ENCODE measurements at regions not wholly inside any gene's neighbourhood (a gene's known extent, or its start where the extent isn't known, plus 50 kb on each side); places are given as distances from the start of the nearest gene placed in this dataset.

GRCh38 chr9:85130764-85131163 lies 461.2 kb downstream of the NTRK2 start:
- Histone ChIP-seq H3K27me3 (ENCODE audit: control insufficient read depth, insufficient read depth, low read length) (no peaks in the 10 kb centered on the region), H3K36me3 (ENCODE audit: control insufficient read depth, insufficient read depth, low read length) (no peaks in the 10 kb centered on the region), H3K4me3 (ENCODE audit: low read depth, low read length) (no peak overlapping the region)
- no peak for DNase-seq (ENCODE audit: low read depth)
- TF ChIP-seq CTCF (IDR thresholded peaks at IDR 0.05; ENCODE audit: insufficient read depth, low read length, poor library complexity, severe bottlenecking), result no peak

GRCh38 chr9:85130260-85130659 lies 460.7 kb downstream of the NTRK2 start:
- no peaks in the 10 kb centered on the region for H3K27me3 ChIP-seq (ENCODE audit: control insufficient read depth, insufficient read depth, low read length)
- no peak overlapping the region for H3K4me3 ChIP-seq (ENCODE audit: low read depth, low read length)
- H3K36me3 ChIP-seq (ENCODE audit: control insufficient read depth, insufficient read depth, low read length), result no peaks in the 10 kb centered on the region
- TF ChIP-seq CTCF (IDR thresholded peaks at IDR 0.05; ENCODE audit: insufficient read depth, low read length, poor library complexity, severe bottlenecking), result no peak
- DNase-seq (ENCODE audit: low read depth), result no peak

GRCh38 chr9:85129514-85129913 lies 460.0 kb downstream of the NTRK2 start:
- H3K36me3 ChIP-seq (ENCODE audit: control insufficient read depth, insufficient read depth, low read length), result no peaks in the 10 kb centered on the region
- TF ChIP-seq CTCF (IDR thresholded peaks at IDR 0.05; ENCODE audit: insufficient read depth, low read length, poor library complexity, severe bottlenecking), result no peak
- no peaks in the 10 kb centered on the region for H3K27me3 ChIP-seq (ENCODE audit: control insufficient read depth, insufficient read depth, low read length)
- no peak overlapping the region for H3K4me3 ChIP-seq (ENCODE audit: low read depth, low read length)
- DNase-seq (ENCODE audit: low read depth), result no peak

- no peak for TF ChIP-seq CTCF (IDR thresholded peaks at IDR 0.05; ENCODE audit: insufficient read depth, low read length, poor library complexity, severe bottlenecking)
- no peaks in the 10 kb centered on the region for H3K36me3 ChIP-seq (ENCODE audit: control insufficient read depth, insufficient read depth, low read length)
- no peak overlapping the region for H3K4me3 ChIP-seq (ENCODE audit: low read depth, low read length)
- no peaks in the 10 kb centered on the region for H3K27me3 ChIP-seq (ENCODE audit: control insufficient read depth, insufficient read depth, low read length)
- DNase-seq (ENCODE audit: low read depth), result no peak
Measured at GRCh38 chr9:85118990-85119755, 449.6 kb downstream of the NTRK2 start.

- Histone ChIP-seq H3K27me3 (ENCODE audit: control insufficient read depth, insufficient read depth, low read length) (no peaks in the 10 kb centered on the region), H3K36me3 (ENCODE audit: control insufficient read depth, insufficient read depth, low read length) (no peaks in the 10 kb centered on the region), H3K4me3 (ENCODE audit: low read depth, low read length) (no peak overlapping the region)
- TF ChIP-seq CTCF (IDR thresholded peaks at IDR 0.05; ENCODE audit: insufficient read depth, low read length, poor library complexity, severe bottlenecking), result no peak
- no peak for DNase-seq (ENCODE audit: low read depth)
Measured at GRCh38 chr9:85117831-85118230, 448.3 kb downstream of the NTRK2 start.

- no peak for DNase-seq (ENCODE audit: low read depth)
- no peak for TF ChIP-seq CTCF (IDR thresholded peaks at IDR 0.05; ENCODE audit: insufficient read depth, low read length, poor library complexity, severe bottlenecking)
- Histone ChIP-seq H3K36me3 (ENCODE audit: control insufficient read depth, insufficient read depth, low read length) (no peaks in the 10 kb centered on the region), H3K27me3 (ENCODE audit: control insufficient read depth, insufficient read depth, low read length) (no peaks in the 10 kb centered on the region), H3K4me3 (ENCODE audit: low read depth, low read length) (no peak overlapping the region)
Measured at GRCh38 chr9:85115473-85115872, 445.9 kb downstream of the NTRK2 start.

Measured in kidney epithelial cell (primary cell).